ENCODE measurements at regions not wholly inside any gene's neighbourhood (a gene's known extent, or its start where the extent isn't known, plus 50 kb on each side); places are given as distances from the start of the nearest gene placed in this dataset.

- TF ChIP-seq ZNF565 (CRISPR knock-in tag; conservative IDR thresholded peaks at IDR 0.05; ENCODE audit: low read depth) (no peak), ZFP3 (CRISPR knock-in tag; IDR thresholded peaks at IDR 0.05) (no peak), PATZ1 (CRISPR knock-in tag; IDR thresholded peaks at IDR 0.05; ENCODE audit: borderline replicate concordance) (no peak), TSHZ2 (CRISPR knock-in tag; IDR thresholded peaks at IDR 0.05) (no peak), BACH2 (CRISPR knock-in tag; IDR thresholded peaks at IDR 0.05; ENCODE audit: borderline replicate concordance) (no peak), TCF4 (CRISPR knock-in tag; IDR thresholded peaks at IDR 0.05; ENCODE audit: borderline replicate concordance) (no peak), ARNTL (CRISPR knock-in tag; IDR thresholded peaks at IDR 0.05; ENCODE audit: borderline replicate concordance, low read depth) (no peak)
- no peak for ATAC-seq
Measured at GRCh38 chr9:117992006-117992405, 287.8 kb downstream of the TLR4 start.

GRCh38 chr9:118000581-118000980 is 296.4 kb downstream of the TLR4 start:
- TF ChIP-seq SNAI2 (CRISPR knock-in tag; IDR thresholded peaks at IDR 0.05) (no peak), ZNF70 (CRISPR knock-in tag; IDR thresholded peaks at IDR 0.05) (no peak), ZNF565 (CRISPR knock-in tag; conservative IDR thresholded peaks at IDR 0.05; ENCODE audit: low read depth) (no peak), CSRNP3 (CRISPR knock-in tag; IDR thresholded peaks at IDR 0.05) (no peak), ISL1 (CRISPR knock-in tag; IDR thresholded peaks at IDR 0.05) (no peak), ZC3H10 (CRISPR knock-in tag; IDR thresholded peaks at IDR 0.05) (no peak), ESRRG (CRISPR knock-in tag; IDR thresholded peaks at IDR 0.05) (no peak), PATZ1 (CRISPR knock-in tag; IDR thresholded peaks at IDR 0.05; ENCODE audit: borderline replicate concordance) (no peak)
- ATAC-seq: no peak

- no peak for ATAC-seq
- TF ChIP-seq TCF4 (CRISPR knock-in tag; IDR thresholded peaks at IDR 0.05; ENCODE audit: borderline replicate concordance): no peak
- TF ChIP-seq CSRNP3 (CRISPR knock-in tag; IDR thresholded peaks at IDR 0.05): no peak
- TF ChIP-seq ESRRG (CRISPR knock-in tag; IDR thresholded peaks at IDR 0.05): no peak
- no peak for TF ChIP-seq CSDC2 (CRISPR knock-in tag; IDR thresholded peaks at IDR 0.05)
- TF ChIP-seq PATZ1 (CRISPR knock-in tag; IDR thresholded peaks at IDR 0.05; ENCODE audit: borderline replicate concordance): no peak
- TF ChIP-seq PPARA (CRISPR knock-in tag; IDR thresholded peaks at IDR 0.05; ENCODE audit: borderline replicate concordance): no peak
- no peak for TF ChIP-seq ZNF565 (CRISPR knock-in tag; conservative IDR thresholded peaks at IDR 0.05; ENCODE audit: low read depth)
- TF ChIP-seq ZFP30 (CRISPR knock-in tag; IDR thresholded peaks at IDR 0.05): no peak
- TF ChIP-seq GLIS3 (CRISPR knock-in tag; IDR thresholded peaks at IDR 0.05): no peak
- TF ChIP-seq ZC3H10 (CRISPR knock-in tag; IDR thresholded peaks at IDR 0.05): no peak
- TF ChIP-seq BACH2 (CRISPR knock-in tag; IDR thresholded peaks at IDR 0.05; ENCODE audit: borderline replicate concordance): no peak
- TF ChIP-seq ZFP3 (CRISPR knock-in tag; IDR thresholded peaks at IDR 0.05): no peak
- TF ChIP-seq ISL1 (CRISPR knock-in tag; IDR thresholded peaks at IDR 0.05): no peak
- TF ChIP-seq TOX (CRISPR knock-in tag; IDR thresholded peaks at IDR 0.05; ENCODE audit: borderline replicate concordance): no peak
- no peak for TF ChIP-seq CREB5 (CRISPR knock-in tag; IDR thresholded peaks at IDR 0.05; ENCODE audit: low read depth)
- no peak for TF ChIP-seq POU6F1 (CRISPR knock-in tag; IDR thresholded peaks at IDR 0.05; ENCODE audit: borderline replicate concordance, low read depth)
Measured at GRCh38 chr9:118003240-118003639, 299.0 kb downstream of the TLR4 start.
